GM06990 (cell line): ENCODE measurements at regions not wholly inside any gene's neighbourhood (a gene's known extent, or its start where the extent isn't known, plus 50 kb on each side); places are given as distances from the start of the nearest gene placed in this dataset.

ENCODE experiments used
- DNase-seq: peaks from one replicate; pipeline ENCODE4 v3.0.0-alpha.2; 2011; ENCODE audit not compliant: insufficient read length; ENCODE audit errors: extremely low read depth
- H3K27me3 ChIP-seq: replicated peaks from 2 replicates; pipeline ENCODE4 v1.6.0; 2011; ENCODE audit warnings: low read length; ENCODE audit not compliant: control insufficient read depth, insufficient read depth
- H3K36me3 ChIP-seq: 2 replicates; pipeline ENCODE4 v1.5.1; 2011; ENCODE audit warnings: low read length; ENCODE audit not compliant: control insufficient read depth, insufficient read depth
- H3K4me3 ChIP-seq: replicated peaks from 2 replicates; pipeline ENCODE4 v1.5.1; 2011; ENCODE audit warnings: low read depth, mild to moderate bottlenecking, control low read depth, low read length
- CTCF ChIP-seq: IDR thresholded peaks from 2 replicates; pipeline ENCODE4 v1.5.1; 2011; ENCODE audit warnings: low read length, control low read depth, mild to moderate bottlenecking, inconsistent platforms; ENCODE audit not compliant: insufficient read depth, poor library complexity, severe bottlenecking

- Histone ChIP-seq H3K36me3 (no peaks in the 10 kb centered on the region), H3K4me3 (no peak overlapping the region), H3K27me3 (no peaks in the 10 kb centered on the region)
- no peak for TF ChIP-seq CTCF
- no peak for DNase-seq
These were observed 470.8 kb downstream of the ENC1 start for GRCh38 chr5:74169701-74170100.

- no peaks in the 10 kb centered on the region for H3K27me3 ChIP-seq
- DNase-seq = no peak
- no peaks in the 10 kb centered on the region for H3K36me3 ChIP-seq
- no peak for TF ChIP-seq CTCF
- no peak overlapping the region for H3K4me3 ChIP-seq
These were observed 472.6 kb downstream of the ENC1 start for GRCh38 chr5:74167930-74168315.

- no peak for TF ChIP-seq CTCF
- Histone ChIP-seq H3K4me3 (no peak overlapping the region), H3K36me3 (no peaks in the 10 kb centered on the region), H3K27me3 (no peaks in the 10 kb centered on the region)
- no peak for DNase-seq
These were observed 473.2 kb downstream of the ENC1 start for GRCh38 chr5:74167206-74167929.

- Histone ChIP-seq H3K4me3 (no peak overlapping the region), H3K36me3 (no peaks in the 10 kb centered on the region), H3K27me3 (no peaks in the 10 kb centered on the region)
- no peak for DNase-seq
- TF ChIP-seq CTCF = no peak
These were observed 474.5 kb downstream of the ENC1 start for GRCh38 chr5:74166064-74166463.

GRCh38 chr5:74164725-74165235, 475.7 kb downstream of the ENC1 start:
- H3K27me3 ChIP-seq = no peaks in the 10 kb centered on the region
- no peak for DNase-seq
- no peak for TF ChIP-seq CTCF
- H3K4me3 ChIP-seq = no peak overlapping the region
- H3K36me3 ChIP-seq = no peaks in the 10 kb centered on the region
